Thyroid gland (tissue), 4 donors: ENCODE measurements at regions not wholly inside any gene's neighbourhood (a gene's known extent, or its start where the extent isn't known, plus 50 kb on each side); places are given as distances from the start of the nearest gene placed in this dataset.

Experiments used
- DNase-seq, 2 donors: peaks; one replicate each; pipeline ENCODE4 v3.0.0-alpha.2; 2019
- H3K27ac ChIP-seq, 3 donors: fragments of 200-600 bp; sonication (generic); 1 replicate in 2 of 3; 2 replicates in 1 of 3; pipeline ENCODE4 v1.5.1; 2016 to 2019; ENCODE audit warnings: mild to moderate bottlenecking in 1 of 3, moderate library complexity in 1 of 3
- H3K27me3 ChIP-seq: fragments of 200-600 bp; sonication (generic); one replicate; pipeline ENCODE4 v1.5.1; 2019
- H3K36me3 ChIP-seq, 2 donors: fragments of 200-600 bp; sonication (generic); one replicate each; pipeline ENCODE4 v1.5.1; 2016 to 2019
- H3K4me1 ChIP-seq, 2 donors: fragments of 200-600 bp; sonication (generic); one replicate each; pipeline ENCODE4 v1.5.1; 2017 to 2019
- H3K4me3 ChIP-seq, 3 donors: fragments of 200-600 bp; sonication (generic); replicated peaks in 1 of 3; 1 replicate in 2 of 3; 2 replicates in 1 of 3; pipeline ENCODE4 v1.5.1; 2016; ENCODE audit warnings: mild to moderate bottlenecking in 1 of 3
- H3K9me3 ChIP-seq: fragments of 200-600 bp; sonication (generic); one replicate; pipeline ENCODE4 v1.5.1; 2017
- POLR2A ChIP-seq, 2 donors: fragments of 450-650 bp; IDR thresholded peaks; one replicate each; pipeline ENCODE4 v1.6.1; 2017; ENCODE audit warnings: antibody characterized with exemption in 2 of 2, mild to moderate bottlenecking in 2 of 2, moderate library complexity in 1 of 2
- WGBS, 2 donors: methylation state at CpG; one replicate each; pipeline ENCODE4 v1.1.5; 2017; 5-methylcytosine and 5-hydroxymethylcytosine counted together
- intact Hi-C: fragments of 100-400 bp; cut with DNase I; formaldehyde crosslinking; loops from one replicate; pipeline ENCODE4 v1.15.1; 2023
- TF ChIP-seq, protein P1 (sequence below), 6 experiments: fragments of 200-600 bp in 3 of 6; fragments of 450-650 bp in 3 of 6; sonication (generic) in 3 of 6; IDR thresholded peaks; one replicate each; pipeline ENCODE4 v1.5.1; 2016 to 2019; ENCODE audit warnings: antibody characterized with exemption in 6 of 6, mild to moderate bottlenecking in 2 of 6, inconsistent platforms in 1 of 6, moderate library complexity in 1 of 6

DNA sequence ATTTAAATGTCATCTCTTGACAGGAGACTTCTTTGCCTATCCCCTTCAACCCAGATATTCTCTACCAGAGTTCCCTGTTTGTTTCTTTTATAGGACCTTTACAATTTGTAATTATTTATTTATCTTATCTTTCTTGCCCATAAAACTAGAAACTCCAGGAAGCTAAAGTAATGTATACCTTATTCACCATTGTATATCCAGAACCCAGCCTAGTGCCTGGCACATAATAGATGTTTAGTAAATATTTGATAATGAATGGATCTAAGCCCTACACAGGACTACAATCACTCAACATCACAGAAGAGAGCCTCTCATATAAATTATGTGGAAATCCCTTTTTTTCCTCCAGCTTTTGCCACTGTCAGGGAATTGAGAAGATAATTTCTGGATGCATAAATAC, 125.6 kb upstream of the CNOT2 start:
- intact Hi-C loops = no loop called here
- no peaks in the 10 kb centered on the region for H3K9me3 ChIP-seq
- no peak for TF ChIP-seq POLR2A (IDR thresholded peaks at IDR 0.05)
- TF ChIP-seq, protein P1, sequence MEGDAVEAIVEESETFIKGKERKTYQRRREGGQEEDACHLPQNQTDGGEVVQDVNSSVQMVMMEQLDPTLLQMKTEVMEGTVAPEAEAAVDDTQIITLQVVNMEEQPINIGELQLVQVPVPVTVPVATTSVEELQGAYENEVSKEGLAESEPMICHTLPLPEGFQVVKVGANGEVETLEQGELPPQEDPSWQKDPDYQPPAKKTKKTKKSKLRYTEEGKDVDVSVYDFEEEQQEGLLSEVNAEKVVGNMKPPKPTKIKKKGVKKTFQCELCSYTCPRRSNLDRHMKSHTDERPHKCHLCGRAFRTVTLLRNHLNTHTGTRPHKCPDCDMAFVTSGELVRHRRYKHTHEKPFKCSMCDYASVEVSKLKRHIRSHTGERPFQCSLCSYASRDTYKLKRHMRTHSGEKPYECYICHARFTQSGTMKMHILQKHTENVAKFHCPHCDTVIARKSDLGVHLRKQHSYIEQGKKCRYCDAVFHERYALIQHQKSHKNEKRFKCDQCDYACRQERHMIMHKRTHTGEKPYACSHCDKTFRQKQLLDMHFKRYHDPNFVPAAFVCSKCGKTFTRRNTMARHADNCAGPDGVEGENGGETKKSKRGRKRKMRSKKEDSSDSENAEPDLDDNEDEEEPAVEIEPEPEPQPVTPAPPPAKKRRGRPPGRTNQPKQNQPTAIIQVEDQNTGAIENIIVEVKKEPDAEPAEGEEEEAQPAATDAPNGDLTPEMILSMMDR (IDR thresholded peaks at IDR 0.05) = no peak
- H3K27ac ChIP-seq = no peak overlapping the region
- H3K36me3 ChIP-seq = no peaks in the 10 kb centered on the region
- no peaks in the 10 kb centered on the region for H3K27me3 ChIP-seq
- H3K4me3 ChIP-seq = no peak overlapping the region
- no peaks in the 10 kb centered on the region for H3K4me1 ChIP-seq
- DNase-seq = no peak

DNA sequence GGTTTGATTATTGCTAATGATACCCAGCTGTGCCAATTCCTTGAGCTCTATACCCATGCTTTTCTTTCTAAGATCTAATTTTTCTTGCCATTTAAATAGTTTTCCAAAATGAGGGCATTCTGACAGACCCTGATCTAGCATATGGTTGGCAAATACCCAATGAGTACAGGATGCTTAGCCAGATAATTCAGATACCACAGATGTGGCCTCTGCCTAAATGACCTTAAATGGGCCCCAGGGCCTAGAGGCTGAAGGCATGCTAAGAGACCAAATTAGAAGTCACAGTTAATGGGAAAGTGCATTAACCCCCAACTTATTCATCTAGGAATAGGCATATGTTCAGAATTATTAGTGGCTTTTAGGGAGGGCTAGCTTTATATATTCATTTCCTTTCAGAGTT, 122.3 kb upstream of the CNOT2 start:
- no peak overlapping the region for H3K27ac ChIP-seq
- no peaks in the 10 kb centered on the region for H3K27me3 ChIP-seq
- H3K9me3 ChIP-seq = no peaks in the 10 kb centered on the region
- intact Hi-C loops = no loop called here
- H3K36me3 ChIP-seq = no peaks in the 10 kb centered on the region
- H3K4me3 ChIP-seq = no peak overlapping the region
- no peaks in the 10 kb centered on the region for H3K4me1 ChIP-seq
- no peak for TF ChIP-seq POLR2A (IDR thresholded peaks at IDR 0.05)
- TF ChIP-seq, protein P1 (IDR thresholded peaks at IDR 0.05) = no peak
- DNase-seq = no peak

DNA sequence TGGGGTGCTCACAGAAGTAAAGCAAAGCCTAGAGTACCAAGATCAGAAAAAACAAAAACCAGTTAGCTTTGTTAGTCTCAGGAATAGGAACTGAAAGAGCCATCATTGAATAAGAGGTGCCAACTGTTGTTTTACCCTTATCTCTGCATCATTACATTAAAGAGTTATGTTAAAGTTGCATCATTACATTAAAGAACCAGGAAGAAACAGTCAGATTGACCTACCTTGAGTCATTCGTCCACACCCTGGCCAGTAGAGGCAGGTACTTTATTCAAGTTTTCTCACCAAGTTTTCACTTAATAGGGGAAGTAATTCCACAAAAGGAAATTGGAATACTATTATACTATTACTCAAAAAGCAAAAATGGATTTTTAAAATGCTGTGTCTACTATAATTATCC, 121.7 kb upstream of the CNOT2 start:
- no peaks in the 10 kb centered on the region for H3K27me3 ChIP-seq
- H3K4me3 ChIP-seq = no peak overlapping the region
- H3K9me3 ChIP-seq = no peaks in the 10 kb centered on the region
- intact Hi-C loops = no loop called here
- no peak overlapping the region for H3K27ac ChIP-seq
- 93 to 94% methylated on average over 1 of the region's 1 CpG for WGBS, 2 donors
- H3K36me3 ChIP-seq = no peaks in the 10 kb centered on the region
- no peak for DNase-seq
- no peaks in the 10 kb centered on the region for H3K4me1 ChIP-seq
- TF ChIP-seq, protein P1 (IDR thresholded peaks at IDR 0.05) = no peak
- TF ChIP-seq POLR2A (IDR thresholded peaks at IDR 0.05) = no peak

DNA sequence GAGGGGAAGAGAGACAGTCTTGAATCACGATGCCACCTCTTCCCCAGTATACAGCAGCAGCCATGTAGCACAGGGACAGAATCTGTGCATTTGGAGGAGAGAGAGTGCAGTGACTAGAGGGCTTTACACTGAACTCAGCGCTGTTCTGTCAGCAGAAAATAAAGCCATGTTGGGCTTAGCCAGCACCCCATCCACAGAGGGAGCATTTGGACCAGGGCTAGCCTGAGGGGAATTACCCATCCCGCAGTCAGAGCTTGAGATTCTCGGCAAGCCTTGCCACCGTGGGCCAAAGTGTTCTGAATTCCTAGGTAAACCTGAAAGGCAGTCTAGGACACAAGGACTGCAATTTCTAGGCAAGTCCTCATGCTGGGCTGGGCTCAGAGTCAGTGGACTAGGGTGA, 120.4 kb upstream of the CNOT2 start:
- H3K27ac ChIP-seq = no peak overlapping the region
- DNase-seq = no peak
- whole genome bisulfite sequencing, 2 donors = 73 to 91% methylated on average over 4 to 5 of the region's 5 CpGs
- H3K27me3 ChIP-seq = no peaks in the 10 kb centered on the region
- TF ChIP-seq, protein P1 (IDR thresholded peaks at IDR 0.05) = no peak
- TF ChIP-seq POLR2A (IDR thresholded peaks at IDR 0.05) = no peak
- H3K36me3 ChIP-seq = no peaks in the 10 kb centered on the region
- intact Hi-C loops = no loop called here
- H3K4me1 ChIP-seq = no peaks in the 10 kb centered on the region
- H3K9me3 ChIP-seq = no peaks in the 10 kb centered on the region
- no peak overlapping the region for H3K4me3 ChIP-seq

DNA sequence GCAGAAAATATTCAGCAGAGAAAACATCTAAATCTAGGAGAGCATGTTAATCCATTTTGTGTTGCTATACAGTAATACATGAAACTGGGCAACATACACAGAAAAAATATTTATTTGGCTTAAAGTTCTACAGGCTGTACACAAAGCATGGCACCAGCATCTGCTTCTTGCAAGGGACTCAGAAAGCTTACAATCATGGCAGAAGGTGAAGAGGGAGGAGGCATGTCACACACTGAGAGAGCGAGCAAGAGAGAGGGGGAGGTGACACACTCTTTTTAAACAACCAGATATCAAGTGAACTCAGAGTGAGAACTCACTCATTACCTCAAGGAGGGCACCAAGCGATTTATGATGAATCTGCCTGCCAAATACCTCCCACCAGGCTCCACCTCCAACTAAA, 94.2 kb upstream of the CNOT2 start:
- no peak for DNase-seq
- Histone ChIP-seq H3K27me3 (no peaks in the 10 kb centered on the region), H3K4me1 (no peaks in the 10 kb centered on the region), H3K36me3 (no peaks in the 10 kb centered on the region), H3K9me3 (no peaks in the 10 kb centered on the region), H3K27ac (no peak overlapping the region), H3K4me3 (no peak overlapping the region)
- TF ChIP-seq, protein P1 (IDR thresholded peaks at IDR 0.05) = no peak
- TF ChIP-seq POLR2A (IDR thresholded peaks at IDR 0.05) = no peak
- intact Hi-C loops = no loop called here
- 69 to 86% methylated on average over 2 of the region's 2 CpGs for WGBS, 2 donors
